ENCODE measurements at regions not wholly inside any gene's neighbourhood (a gene's known extent, or its start where the extent isn't known, plus 50 kb on each side); places are given as distances from the start of the nearest gene placed in this dataset.
"Not testable (repeated sequence)": the region's sequence is repeated elsewhere in the genome, so short reads cannot be mapped to it uniquely, and the experiment has no call there.

DNA sequence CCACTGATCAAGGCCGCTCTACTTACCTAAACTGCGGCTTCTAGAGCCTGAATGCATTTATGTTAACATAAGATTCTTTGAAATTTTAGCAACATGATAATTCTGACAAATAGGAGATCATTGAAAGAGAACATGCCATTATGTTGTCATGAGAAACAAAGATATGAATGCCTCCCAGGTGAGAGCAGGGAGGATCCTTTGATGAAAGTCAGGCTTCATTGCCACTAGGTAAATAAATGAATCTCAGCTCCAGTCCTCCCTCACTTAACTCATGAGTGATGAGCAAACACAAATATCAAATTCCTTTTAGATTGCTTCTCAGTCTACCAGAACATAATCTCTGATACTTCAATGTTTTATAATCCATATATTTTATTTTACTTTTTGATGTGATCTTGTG, 463.2 kb upstream of the CDH7 start:
- no peak for DNase-seq

DNA sequence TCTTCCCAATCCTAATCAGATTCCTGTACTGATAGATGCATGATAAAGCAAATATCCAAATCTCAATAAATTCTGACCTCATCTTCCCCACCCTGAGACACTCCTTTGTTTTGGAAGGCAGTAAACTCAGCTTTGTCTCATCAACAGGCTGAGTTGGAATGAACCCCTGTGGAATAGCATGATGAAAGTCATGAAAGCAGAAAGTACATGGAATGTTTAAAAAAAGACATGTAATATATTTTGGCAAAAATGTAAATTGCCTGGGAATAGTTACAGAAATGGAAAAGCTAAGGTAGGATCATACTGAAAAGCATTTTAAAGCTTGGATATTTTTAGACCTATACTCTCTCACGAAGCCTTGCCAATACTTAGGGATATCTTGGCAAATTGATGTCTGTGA, 468.7 kb upstream of the CDH7 start:
- peak; percentile 25 for DNase-seq

DNA sequence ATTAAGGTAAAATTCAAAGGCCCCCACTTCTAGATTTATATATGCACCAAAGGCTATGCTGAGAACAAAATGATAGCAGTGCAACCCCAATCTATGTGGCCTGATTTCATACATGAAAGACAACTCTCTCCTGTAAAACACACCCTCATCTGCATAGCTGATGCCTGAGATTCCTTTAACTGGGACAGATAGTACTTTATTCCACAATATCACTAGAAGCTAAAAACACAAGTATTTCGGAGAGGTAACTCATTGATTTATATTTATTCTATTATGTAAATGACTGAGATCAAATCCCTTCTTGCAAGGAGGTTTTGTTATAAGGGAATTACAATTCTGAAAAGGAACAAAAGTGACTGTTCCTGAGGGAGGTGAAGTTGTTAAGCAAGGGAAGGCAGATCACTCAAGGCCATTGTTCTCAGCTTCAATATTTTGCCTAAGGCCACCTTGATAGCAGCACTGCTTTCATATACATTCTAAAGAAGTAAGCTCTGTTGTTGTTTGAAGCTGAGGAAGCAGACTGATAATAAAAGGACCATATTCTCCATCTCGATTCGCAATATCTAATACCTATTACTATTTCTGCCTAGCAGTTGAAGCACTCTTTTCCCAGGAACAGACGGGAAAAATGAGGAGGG, 471.0 kb upstream of the CDH7 start:
- no peak for DNase-seq

DNA sequence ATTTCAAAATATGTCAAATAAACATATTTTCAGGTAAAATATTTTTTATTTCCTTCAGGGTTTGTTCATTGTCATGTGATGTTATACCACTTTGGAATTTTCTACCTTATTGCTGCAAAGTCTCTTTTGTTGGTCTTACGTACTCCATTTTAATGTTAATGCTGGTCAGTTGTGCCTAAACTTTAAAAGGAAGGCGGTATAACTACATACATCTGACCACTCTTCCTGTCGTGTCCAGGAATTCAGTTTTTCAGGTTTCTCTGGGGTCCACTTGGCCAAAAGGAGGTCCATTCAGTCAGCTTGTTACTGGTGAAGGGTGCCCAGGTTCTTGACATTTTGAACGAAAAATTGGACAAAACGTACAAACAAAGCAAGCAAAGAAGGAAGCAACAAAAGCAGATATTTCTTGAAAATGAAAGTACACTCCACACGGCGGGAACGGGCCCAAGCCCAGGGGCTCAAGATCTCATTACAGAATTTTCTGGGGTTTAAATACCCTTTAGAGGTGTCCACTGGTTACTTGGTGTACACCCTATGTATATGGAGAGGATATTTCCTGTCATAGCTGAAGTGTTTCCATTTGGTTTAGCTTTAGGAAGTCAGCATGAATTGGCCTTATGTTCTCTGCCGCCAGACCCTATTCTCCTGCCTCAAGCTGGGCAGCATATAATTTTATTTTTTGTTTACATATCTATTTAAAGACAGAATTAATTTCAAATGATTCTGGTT, 471.7 kb upstream of the CDH7 start:
- DNase-seq = no peak

DNA sequence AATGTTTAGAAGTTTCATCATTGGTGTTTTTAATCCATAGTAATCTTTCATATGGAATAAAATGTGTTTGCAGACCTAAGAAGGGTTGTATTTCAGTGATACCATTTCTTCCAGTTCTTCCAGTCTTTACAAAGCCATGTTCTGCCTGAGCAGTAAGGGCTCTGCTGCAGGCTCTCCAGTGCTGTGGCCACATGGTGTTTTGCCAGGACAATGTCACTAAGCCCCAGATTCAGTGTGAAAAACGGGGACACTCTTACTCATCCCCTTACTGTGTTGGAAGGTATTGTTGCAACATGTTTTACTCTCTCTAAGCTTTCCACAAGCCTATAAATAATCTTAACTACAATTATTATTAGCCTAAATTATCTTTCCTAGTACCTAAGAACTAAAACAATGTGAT, 481.4 kb upstream of the CDH7 start:
- DNase-seq = no peak

DNA sequence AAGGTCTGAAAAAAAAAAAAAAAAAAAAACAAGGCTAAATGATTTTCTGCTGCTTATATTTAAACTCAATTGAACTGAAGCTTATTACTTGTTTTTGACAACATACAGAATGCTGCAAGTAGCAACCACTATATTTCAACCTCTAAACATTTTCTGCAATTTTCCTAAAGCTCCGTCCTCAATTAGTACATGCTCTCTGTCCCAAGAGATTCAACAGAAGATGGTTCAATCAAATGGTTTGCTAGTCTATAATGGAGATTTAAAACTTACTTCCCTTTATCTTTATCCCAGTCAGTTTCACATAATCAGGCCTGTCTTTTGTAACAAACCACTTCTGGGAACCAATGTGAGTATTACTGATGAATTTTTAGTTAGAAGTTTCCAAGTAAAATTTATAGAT, 485.1 kb upstream of the CDH7 start:
- DNase-seq = no peak

DNA sequence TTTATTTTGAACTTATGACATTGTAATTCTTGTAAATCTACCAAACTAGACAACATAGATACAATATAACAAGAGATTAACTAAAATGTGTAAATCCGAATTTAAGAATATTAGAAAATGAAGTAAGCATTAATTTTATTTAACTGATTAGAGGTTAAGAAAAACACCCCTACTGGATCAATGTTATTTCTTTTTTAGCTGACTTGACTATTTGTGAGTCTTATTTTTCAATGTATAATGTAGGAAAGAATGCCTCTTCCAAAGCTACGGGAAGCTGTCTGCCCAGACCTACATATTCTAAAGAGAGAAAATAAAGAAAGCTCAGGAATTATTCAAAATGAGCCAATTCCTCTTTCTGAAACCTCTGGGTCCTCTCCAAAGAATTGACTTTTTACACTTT, 490.8 kb upstream of the CDH7 start:
- no peak for DNase-seq

DNA sequence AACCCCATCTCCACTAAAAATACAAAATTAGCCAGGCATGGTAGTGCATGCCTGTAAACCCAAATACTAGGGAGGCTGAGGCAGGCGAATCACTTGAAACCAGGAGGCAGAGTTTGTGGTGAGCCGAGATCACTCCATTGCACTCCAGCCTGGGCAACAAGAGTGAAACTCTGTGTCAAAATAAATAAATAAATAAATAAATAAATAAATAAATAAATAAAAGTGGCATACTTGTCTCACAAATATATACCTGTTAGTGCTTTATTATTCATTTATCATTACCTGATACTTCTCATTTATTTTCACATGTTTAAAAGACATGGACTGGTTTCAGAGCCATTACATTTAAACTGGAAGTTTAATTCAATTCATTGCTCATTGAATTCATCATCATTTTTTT, 491.4 kb upstream of the CDH7 start:
- DNase-seq = no peak

DNA sequence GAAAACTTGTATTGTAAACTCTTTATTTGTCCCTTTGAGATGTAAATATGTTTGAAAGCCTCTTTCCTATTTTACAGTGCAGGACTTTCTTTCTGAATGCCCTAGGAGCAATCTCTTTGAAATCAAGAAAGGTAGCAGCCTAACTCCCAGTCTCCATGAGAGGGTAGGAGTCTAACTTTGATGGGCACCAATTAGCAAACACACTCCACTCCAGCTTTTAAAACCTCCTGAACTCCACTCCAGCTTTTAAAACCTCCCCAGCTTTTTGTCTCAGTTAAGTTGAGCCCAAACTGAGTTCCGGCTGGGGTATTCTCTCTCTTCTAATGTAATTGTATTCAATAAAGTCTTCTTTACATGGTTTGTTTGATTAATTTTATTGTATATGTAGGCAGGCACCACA, 493.7 kb upstream of the CDH7 start:
- DNase-seq = no peak

DNA sequence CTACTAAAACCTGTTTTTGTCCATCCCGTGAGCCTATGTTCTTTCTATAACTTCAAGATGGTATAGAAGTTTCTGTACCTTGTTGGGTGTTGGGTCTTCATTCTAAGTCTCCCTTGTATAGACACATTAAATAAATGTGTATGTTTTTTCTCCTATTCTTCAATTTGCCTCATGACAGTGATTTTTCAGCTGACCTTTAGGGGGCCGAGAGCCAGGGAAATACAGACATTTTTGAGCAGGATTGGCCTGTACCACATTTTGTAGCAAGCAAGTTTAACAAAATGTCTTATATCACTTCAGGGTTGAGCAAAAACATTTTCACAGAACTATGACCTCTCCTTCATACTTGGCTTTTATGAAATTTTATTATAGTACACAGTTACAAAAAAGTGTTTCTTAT, 495.4 kb upstream of the CDH7 start:
- DNase-seq = no peak

DNA sequence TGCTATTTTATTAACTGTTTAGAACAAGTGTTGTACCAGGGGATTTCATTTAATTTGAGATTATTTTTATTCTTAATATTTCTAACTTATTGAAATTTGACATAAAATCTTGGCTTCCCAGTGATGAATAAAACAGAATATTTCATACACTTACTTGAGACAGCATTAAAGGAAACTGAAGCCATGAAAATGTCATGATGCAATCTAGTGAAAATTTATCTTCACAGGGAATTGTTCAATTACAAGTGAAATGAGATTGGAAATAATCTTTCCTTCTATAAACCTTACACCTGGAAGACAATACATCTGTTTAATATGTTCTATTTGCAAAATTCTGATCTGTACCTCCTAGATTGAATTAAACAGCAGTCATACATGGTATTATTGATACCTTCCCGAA, 511.0 kb upstream of the CDH7 start:
- no peak for DNase-seq

DNA sequence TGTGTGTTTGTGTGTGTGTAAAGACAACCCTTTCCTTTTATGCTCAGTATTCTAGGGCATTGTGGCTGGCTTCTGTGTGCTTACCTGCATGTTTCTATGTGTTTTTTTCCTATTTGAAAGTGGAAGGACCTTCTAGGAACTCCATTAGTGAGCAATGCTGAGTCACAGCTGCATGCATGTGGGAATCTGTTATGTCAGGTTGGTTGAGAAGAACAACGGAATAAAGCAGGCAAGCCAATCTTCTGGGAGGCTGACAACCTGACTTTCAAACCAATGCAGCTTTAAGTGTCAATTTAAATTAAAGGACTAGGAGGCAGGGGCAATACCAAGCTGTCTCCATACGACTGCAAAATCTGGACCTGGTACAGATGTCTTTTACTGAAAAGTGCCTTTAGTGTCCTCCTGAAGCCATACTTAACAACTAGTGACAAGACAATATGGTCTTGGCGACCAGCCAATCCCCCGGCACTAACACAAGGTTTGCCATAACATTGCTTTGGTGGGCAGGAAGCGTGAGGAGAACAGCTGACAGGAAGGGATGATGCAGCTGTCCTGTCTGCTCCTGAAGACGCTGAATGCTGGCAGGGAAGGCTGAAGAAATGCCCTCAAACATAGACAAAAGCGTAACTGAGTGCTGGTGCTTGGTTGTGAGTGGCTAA, 514.7 kb upstream of the CDH7 start:
- no peak for DNase-seq

DNA sequence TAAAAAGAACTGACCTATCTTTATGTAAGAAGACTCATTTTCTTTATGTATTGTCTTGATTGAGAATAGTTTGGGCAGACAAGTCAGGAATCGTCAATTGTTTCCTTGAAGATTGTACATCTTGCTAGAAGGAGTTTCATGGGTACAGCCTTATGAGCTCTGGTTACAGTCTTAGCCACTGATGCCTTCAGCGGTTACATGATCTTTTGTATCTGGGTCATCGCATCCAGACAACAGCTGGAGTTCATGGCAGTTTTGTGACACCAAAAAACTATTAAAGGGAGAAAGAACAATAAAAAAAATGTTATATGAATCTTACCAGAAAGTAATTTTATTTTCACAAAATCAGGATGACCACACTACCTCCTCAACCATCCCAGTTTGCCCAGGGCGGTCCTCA, 520.5 kb upstream of the CDH7 start:
- no peak for DNase-seq

DNA sequence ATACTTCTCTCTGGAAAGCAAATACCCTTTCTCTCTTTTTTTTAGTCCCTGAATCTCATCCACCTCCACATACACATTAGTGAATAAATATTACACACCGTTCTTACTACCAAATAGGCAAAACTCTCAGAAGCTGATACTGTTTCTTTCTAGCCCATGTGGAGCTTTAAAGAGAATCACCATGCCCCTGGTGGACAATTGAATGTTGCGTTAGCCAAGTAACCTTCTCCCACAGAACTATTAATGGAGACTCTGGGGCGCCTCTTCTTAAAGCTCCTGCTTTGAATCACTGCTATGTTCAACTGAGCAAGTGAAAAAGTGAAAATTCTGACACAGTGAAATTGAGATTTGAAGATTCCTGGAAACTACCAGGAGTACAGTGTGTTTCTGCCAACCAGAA, 522.8 kb upstream of the CDH7 start:
- no peak for DNase-seq

DNA sequence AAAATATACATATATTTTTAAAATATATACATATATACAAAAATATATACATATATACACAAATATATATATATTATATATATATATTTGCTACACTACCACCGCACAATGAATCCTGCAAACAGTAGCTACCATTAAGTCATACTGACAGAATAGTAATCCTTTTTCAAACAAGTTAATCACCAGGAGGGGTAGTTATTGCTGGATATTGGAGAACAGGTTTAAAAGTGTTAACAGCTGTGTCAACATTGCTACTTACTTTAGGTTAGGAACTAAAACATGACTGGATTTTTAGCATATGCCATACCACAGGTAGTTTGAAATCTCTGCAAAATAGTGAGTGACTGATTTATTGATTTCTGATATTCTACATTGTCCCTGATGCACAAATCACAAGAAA, 529.1 kb upstream of the CDH7 start:
- no peak for DNase-seq

DNA sequence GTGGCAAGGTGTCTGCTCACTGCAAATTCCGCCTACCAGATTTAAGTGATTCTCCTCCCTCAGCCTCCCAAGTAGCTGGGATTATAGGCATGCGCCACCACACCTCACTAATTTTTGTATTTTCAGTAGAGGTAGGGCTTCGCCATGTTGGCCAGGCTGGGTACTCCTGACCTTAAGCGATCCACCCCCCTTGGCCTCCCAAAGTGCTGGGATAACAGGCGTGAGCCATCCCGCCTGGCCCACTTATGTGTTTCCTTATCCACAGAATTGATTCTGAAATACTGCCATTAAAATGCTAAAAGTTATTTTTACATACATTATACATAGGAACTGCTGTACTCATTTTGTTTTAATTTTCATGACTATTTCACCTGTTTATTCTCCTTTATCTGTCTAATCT, 529.7 kb upstream of the CDH7 start:
- no peak for DNase-seq

DNA sequence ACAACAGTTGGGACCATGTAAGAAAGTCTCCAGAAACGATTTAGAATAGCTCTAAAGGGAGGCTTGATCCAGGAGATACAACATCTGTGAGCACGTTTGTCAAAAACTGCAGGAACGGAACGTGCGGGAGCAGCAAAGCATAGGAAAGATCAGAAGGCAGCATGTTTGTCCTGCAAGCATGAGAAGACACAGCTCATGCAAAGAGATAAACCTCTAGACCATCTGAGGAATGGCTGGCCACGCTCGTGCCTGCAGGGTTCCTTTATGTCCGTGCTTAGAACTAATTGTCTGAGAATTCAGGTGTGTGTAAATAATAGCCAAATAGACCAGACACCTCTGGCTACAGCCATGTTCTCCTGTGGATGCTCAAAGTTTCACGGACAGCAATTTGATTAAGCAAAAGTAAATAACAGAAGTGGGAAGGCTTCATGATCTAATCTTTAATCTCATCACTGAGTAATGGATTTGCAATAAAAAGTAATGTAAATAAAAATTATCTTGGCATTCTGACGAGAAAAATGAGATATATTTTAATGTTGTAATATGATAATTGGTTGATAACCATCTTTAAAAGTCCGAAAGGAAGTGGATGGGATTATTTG, 534.8 kb upstream of the CDH7 start:
- no peak for DNase-seq

DNA sequence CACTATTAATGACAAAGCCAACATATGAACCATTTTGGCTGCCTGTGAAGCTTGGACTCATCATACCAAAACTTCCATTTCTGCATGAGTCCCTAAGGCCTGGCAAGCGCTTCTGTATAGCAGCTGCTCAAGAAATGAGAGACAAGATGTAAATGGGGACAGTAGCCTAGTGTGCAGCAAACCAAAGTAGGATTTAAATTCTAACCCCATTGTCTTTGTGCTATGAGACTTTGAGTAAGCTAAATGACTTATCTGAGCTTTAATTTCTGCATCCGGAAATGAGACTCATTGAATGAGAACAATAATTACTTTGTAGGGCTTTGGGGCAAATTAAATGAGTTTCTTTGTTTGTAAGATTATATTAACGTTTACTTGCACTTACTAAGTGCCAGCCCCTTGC, 536.4 kb upstream of the CDH7 start:
- DNase-seq = no peak

DNA sequence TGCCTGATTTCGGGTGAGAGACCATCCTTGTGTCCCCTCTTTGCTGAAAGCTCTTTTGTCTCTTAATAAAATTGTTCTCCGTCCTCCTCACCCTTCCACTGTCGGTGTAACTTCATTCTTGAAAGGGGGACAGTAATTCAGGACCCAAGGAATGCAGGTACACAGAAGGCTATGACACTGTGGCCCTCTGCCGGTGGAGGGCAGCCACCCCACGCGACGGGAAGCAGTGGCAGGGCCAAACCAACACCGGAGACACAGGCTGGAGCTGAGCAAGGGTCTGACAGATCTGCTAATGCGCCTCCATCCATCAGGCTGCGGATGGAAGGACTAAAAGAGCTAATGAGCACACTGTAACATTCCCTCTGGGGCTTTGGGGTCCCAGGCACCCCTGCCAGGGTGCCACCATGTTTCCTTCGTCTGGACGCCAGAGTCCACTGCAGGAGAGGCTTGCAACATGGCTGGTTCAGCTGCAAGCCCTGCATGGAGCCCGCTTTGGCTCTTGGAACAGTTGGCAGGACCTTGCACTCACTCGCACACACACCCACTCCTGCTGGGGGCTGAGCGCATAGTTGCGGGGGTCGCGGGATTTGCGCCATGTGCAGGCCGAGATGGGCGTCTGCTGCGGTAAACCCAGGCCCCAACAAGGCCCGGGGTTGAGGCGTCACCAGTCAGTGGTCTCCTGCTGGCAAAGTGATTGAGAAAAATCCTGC, 544.1 kb upstream of the CDH7 start:
- no peak for DNase-seq

DNA sequence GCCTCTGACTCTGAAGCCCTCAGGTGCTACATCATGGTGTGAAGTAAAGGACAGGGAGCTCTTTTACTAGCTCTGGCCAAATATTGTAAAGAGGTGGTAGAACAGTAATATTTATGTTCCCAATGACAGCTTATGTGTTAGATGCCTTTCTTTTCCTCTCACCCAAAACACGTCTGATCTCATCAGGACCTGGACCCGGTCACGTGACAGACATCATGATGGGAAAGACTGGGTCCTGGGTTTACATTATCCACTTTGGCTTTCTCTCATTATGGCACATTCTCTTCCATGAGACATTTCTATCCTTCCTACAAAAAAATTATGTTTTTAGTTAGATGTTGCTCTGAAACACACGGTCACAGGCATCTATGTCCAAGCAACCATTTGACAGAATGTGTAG, 548.7 kb upstream of the CDH7 start:
- DNase-seq = no peak

DNA sequence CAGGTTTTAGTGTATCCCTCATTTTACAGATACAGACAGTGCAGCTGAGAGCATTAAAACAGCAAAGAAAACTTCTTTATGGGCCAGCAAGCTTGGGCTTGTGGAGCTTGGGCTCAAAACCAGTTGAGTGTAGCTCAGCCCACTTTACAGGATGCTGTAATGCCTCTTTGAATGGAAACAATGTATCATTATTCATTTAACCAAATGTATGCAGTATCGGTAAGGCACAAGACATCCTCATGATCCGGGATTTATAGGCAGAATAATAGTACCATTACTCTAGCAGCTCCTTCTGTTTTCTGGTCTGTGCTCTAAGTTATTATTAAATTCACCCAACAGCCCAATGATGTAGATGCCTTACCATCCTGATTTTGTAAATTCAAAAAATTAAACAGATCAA, 575.1 kb upstream of the CDH7 start:
- no peak for DNase-seq

DNA sequence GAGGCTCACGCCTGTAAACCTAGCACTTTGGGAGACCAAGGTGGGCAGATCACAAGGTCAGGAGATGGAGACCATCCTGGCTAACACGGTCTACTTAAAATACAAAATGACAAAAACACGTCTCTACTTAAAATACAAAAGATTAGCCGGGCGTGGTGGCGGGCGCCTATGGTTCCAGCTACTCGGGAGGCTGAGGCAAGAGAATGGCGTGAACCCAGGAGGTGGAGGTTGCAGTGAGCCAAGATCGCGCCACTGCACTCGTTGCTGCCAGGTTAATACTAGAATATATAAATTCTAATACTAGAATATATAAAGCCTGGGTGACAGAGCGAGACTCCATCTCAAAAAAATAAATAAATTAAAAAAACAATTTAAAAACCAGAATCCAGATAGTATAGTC, 588.7 kb upstream of the CDH7 start:
- DNase-seq = not testable (repeated sequence)

All from muscle of arm (tissue), 1 donor.